ENCODE measurements at regions not wholly inside any gene's neighbourhood (a gene's known extent, or its start where the extent isn't known, plus 50 kb on each side); places are given as distances from the start of the nearest gene placed in this dataset.
"Not testable (repeated sequence)": the region's sequence is repeated elsewhere in the genome, so short reads cannot be mapped to it uniquely, and the experiment has no call there.

GRCh38 chr2:111462572-111462971, 341.9 kb downstream of the BCL2L11 start:
- not testable (repeated sequence) for DNase-seq (ENCODE audit: low spot score); FAIRE-seq

- not testable (repeated sequence) for FAIRE-seq; DNase-seq (ENCODE audit: low spot score)
Observed at GRCh38 chr2:111463238-111463848, 342.6 kb downstream of the BCL2L11 start.

- not testable (repeated sequence) for FAIRE-seq
Observed at GRCh38 chr2:111463956-111464355, 343.2 kb downstream of the BCL2L11 start.

GRCh38 chr2:111464367-111464766, 343.7 kb downstream of the BCL2L11 start:
- not testable (repeated sequence) for FAIRE-seq; DNase-seq (ENCODE audit: low spot score)

More at GRCh38 chr2:111463956-111464355, 343.2 kb downstream of the BCL2L11 start:
- not testable (repeated sequence) for DNase-seq (ENCODE audit: low spot score)

GRCh38 chr2:111465521-111465920, 344.8 kb downstream of the BCL2L11 start:
- FAIRE-seq; DNase-seq (ENCODE audit: low spot score): not testable (repeated sequence)

GRCh38 chr2:111466744-111467143, 346.0 kb downstream of the BCL2L11 start:
- DNase-seq (ENCODE audit: low spot score); FAIRE-seq: not testable (repeated sequence)

GRCh38 chr2:111470924-111471323, 350.2 kb downstream of the BCL2L11 start:
- DNase-seq (ENCODE audit: low spot score); FAIRE-seq: not testable (repeated sequence)

- DNase-seq (ENCODE audit: low spot score); FAIRE-seq: not testable (repeated sequence)
Observed at GRCh38 chr2:111471791-111472530, 351.2 kb downstream of the BCL2L11 start.

GRCh38 chr2:111472844-111473403, 352.2 kb downstream of the BCL2L11 start:
- DNase-seq (ENCODE audit: low spot score); FAIRE-seq: not testable (repeated sequence)

- peak; percentile 58 for FAIRE-seq
- not testable (repeated sequence) for DNase-seq (ENCODE audit: low spot score)
Observed at GRCh38 chr2:111473522-111473921, 352.8 kb downstream of the BCL2L11 start.

GRCh38 chr2:111474198-111474705, 353.5 kb downstream of the BCL2L11 start:
- FAIRE-seq; DNase-seq (ENCODE audit: low spot score): not testable (repeated sequence)

GRCh38 chr2:111478335-111478734, 357.6 kb downstream of the BCL2L11 start:
- FAIRE-seq; DNase-seq (ENCODE audit: low spot score): not testable (repeated sequence)

- not testable (repeated sequence) for FAIRE-seq
Observed at GRCh38 chr2:111478871-111479318, 358.2 kb downstream of the BCL2L11 start.

GRCh38 chr2:111480016-111480625, 359.4 kb downstream of the BCL2L11 start:
- FAIRE-seq; DNase-seq (ENCODE audit: low spot score): not testable (repeated sequence)

More at GRCh38 chr2:111478871-111479318, 358.2 kb downstream of the BCL2L11 start:
- not testable (repeated sequence) for DNase-seq (ENCODE audit: low spot score)

GRCh38 chr2:111480633-111481032, 359.9 kb downstream of the BCL2L11 start:
- not testable (repeated sequence) for DNase-seq (ENCODE audit: low spot score); FAIRE-seq

GRCh38 chr2:111481219-111481618, 360.5 kb downstream of the BCL2L11 start:
- not testable (repeated sequence) for FAIRE-seq; DNase-seq (ENCODE audit: low spot score)

GRCh38 chr2:111482987-111483679, 362.4 kb downstream of the BCL2L11 start:
- DNase-seq (ENCODE audit: low spot score) = not testable (repeated sequence)
- peak; percentile 13 for FAIRE-seq

GRCh38 chr2:111484097-111484496, 363.4 kb downstream of the BCL2L11 start:
- not testable (repeated sequence) for DNase-seq (ENCODE audit: low spot score); FAIRE-seq

GRCh38 chr2:111485895-111486294, 365.2 kb downstream of the BCL2L11 start:
- DNase-seq (ENCODE audit: low spot score); FAIRE-seq: not testable (repeated sequence)

- not testable (repeated sequence) for DNase-seq (ENCODE audit: low spot score); FAIRE-seq
Observed at GRCh38 chr2:111488451-111488850, 367.7 kb downstream of the BCL2L11 start.
